GM06990 (cell line): ENCODE measurements at regions not wholly inside any gene's neighbourhood (a gene's known extent, or its start where the extent isn't known, plus 50 kb on each side); places are given as distances from the start of the nearest gene placed in this dataset.
"Not testable (repeated sequence)": the region's sequence is repeated elsewhere in the genome, so short reads cannot be mapped to it uniquely, and the experiment has no call there.

Experiments
- DNase-seq: peaks from one replicate; pipeline ENCODE4 v3.0.0-alpha.2; 2011; ENCODE audit not compliant: insufficient read length; ENCODE audit errors: extremely low read depth
- H3K27me3 ChIP-seq: replicated peaks from 2 replicates; pipeline ENCODE4 v1.6.0; 2011; ENCODE audit warnings: low read length; ENCODE audit not compliant: control insufficient read depth, insufficient read depth
- H3K36me3 ChIP-seq: 2 replicates; pipeline ENCODE4 v1.5.1; 2011; ENCODE audit warnings: low read length; ENCODE audit not compliant: control insufficient read depth, insufficient read depth
- H3K4me3 ChIP-seq: replicated peaks from 2 replicates; pipeline ENCODE4 v1.5.1; 2011; ENCODE audit warnings: low read depth, mild to moderate bottlenecking, control low read depth, low read length
- CTCF ChIP-seq: IDR thresholded peaks from 2 replicates; pipeline ENCODE4 v1.5.1; 2011; ENCODE audit warnings: low read length, control low read depth, mild to moderate bottlenecking, inconsistent platforms; ENCODE audit not compliant: insufficient read depth, poor library complexity, severe bottlenecking

- H3K27me3 ChIP-seq, result no peaks in the 10 kb centered on the region
- no peak overlapping the region for H3K4me3 ChIP-seq
- H3K36me3 ChIP-seq, result no peaks in the 10 kb centered on the region
- DNase-seq, result no peak
- TF ChIP-seq CTCF, result no peak
These were observed 117.6 kb downstream of the TEX29 start for GRCh38 chr13:111437856-111438547.

GRCh38 chr13:111440492-111440891 lies 120.0 kb downstream of the TEX29 start:
- TF ChIP-seq CTCF, result peak; percentile 32
- H3K4me3 ChIP-seq, H3K36me3 ChIP-seq, H3K27me3 ChIP-seq, DNase-seq: not testable (repeated sequence)

- Histone ChIP-seq H3K4me3 (no peak overlapping the region), H3K36me3 (no peaks in the 10 kb centered on the region), H3K27me3 (no peaks in the 10 kb centered on the region)
- no peak for TF ChIP-seq CTCF
- DNase-seq, result no peak
These were observed 123.5 kb downstream of the TEX29 start for GRCh38 chr13:111443981-111444380.

GRCh38 chr13:111448504-111448903 lies 128.1 kb downstream of the TEX29 start:
- no peak for DNase-seq
- H3K36me3 ChIP-seq, result no peaks in the 10 kb centered on the region
- TF ChIP-seq CTCF, result no peak
- no peak overlapping the region for H3K4me3 ChIP-seq
- H3K27me3 ChIP-seq, result no peaks in the 10 kb centered on the region

- H3K27me3 ChIP-seq, result no peaks in the 10 kb centered on the region
- no peak for TF ChIP-seq CTCF
- no peaks in the 10 kb centered on the region for H3K36me3 ChIP-seq
- DNase-seq, result no peak
- no peak overlapping the region for H3K4me3 ChIP-seq
These were observed 128.6 kb downstream of the TEX29 start for GRCh38 chr13:111449041-111449440.

GRCh38 chr13:111451402-111451801 lies 131.0 kb downstream of the TEX29 start:
- H3K27me3 ChIP-seq, result no peaks in the 10 kb centered on the region
- no peak for TF ChIP-seq CTCF
- no peaks in the 10 kb centered on the region for H3K36me3 ChIP-seq
- no peak for DNase-seq
- no peak overlapping the region for H3K4me3 ChIP-seq
